ENCODE measurements at regions not wholly inside any gene's neighbourhood (a gene's known extent, or its start where the extent isn't known, plus 50 kb on each side); places are given as distances from the start of the nearest gene placed in this dataset.

- H3K27ac Mint-ChIP-seq, result no peak overlapping the region
- no peaks in the 10 kb centered on the region for H3K36me3 Mint-ChIP-seq (ENCODE audit: insufficient read depth)
- H3K27me3 Mint-ChIP-seq, result no peaks in the 10 kb centered on the region
- no peak for ATAC-seq (replicated peaks)
- no peaks in the 10 kb centered on the region for H3K4me1 Mint-ChIP-seq (ENCODE audit: low read depth in 2 of 2)
- no peak for DNase-seq
- no peak overlapping the region for H3K4me3 Mint-ChIP-seq
- peaks cover 0 to 11% of the 10 kb centered on the region in 2 donors for H3K9me3 Mint-ChIP-seq
Measured at GRCh38 chr7:153584132-153584531, 468.1 kb upstream of the DPP6 start.

GRCh38 chr7:153588586-153588985 lies 463.6 kb upstream of the DPP6 start:
- Mint-ChIP-seq H3K9me3 (peaks cover 12 to 13% of the 10 kb centered on the region in 2 donors), H3K4me3 (no peak overlapping the region), H3K4me1 (ENCODE audit: low read depth in 2 of 2) (no peaks in the 10 kb centered on the region), H3K27ac (no peak overlapping the region), H3K27me3 (no peaks in the 10 kb centered on the region), H3K36me3 (ENCODE audit: insufficient read depth) (no peaks in the 10 kb centered on the region)
- DNase-seq, result no peak
- ATAC-seq (replicated peaks), result no peak

- H3K9me3 Mint-ChIP-seq, result peaks cover 11 to 12% of the 10 kb centered on the region in 2 donors
- no peak overlapping the region for H3K4me3 Mint-ChIP-seq
- no peak overlapping the region for H3K27ac Mint-ChIP-seq
- no peak for DNase-seq
- no peaks in the 10 kb centered on the region for H3K27me3 Mint-ChIP-seq
- ATAC-seq (replicated peaks), result no peak
- no peaks in the 10 kb centered on the region for H3K36me3 Mint-ChIP-seq (ENCODE audit: insufficient read depth)
- no peaks in the 10 kb centered on the region for H3K4me1 Mint-ChIP-seq (ENCODE audit: low read depth in 2 of 2)
Measured at GRCh38 chr7:153590136-153590535, 462.1 kb upstream of the DPP6 start.

- Mint-ChIP-seq H3K4me3 (no peak overlapping the region), H3K36me3 (ENCODE audit: insufficient read depth) (no peaks in the 10 kb centered on the region), H3K27ac (no peak overlapping the region), H3K4me1 (ENCODE audit: low read depth in 2 of 2) (no peaks in the 10 kb centered on the region), H3K27me3 (no peaks in the 10 kb centered on the region), H3K9me3 (peaks cover 11 to 12% of the 10 kb centered on the region in 2 donors)
- ATAC-seq (replicated peaks) (no peak), DNase-seq (no peak)
Measured at GRCh38 chr7:153590571-153590970, 461.6 kb upstream of the DPP6 start.

- Mint-ChIP-seq H3K27ac (no peak overlapping the region), H3K9me3 (peaks cover 0 to 22% of the 10 kb centered on the region in 2 donors), H3K4me3 (no peak overlapping the region), H3K36me3 (ENCODE audit: insufficient read depth) (no peaks in the 10 kb centered on the region), H3K27me3 (no peaks in the 10 kb centered on the region), H3K4me1 (ENCODE audit: low read depth in 2 of 2) (no peaks in the 10 kb centered on the region)
- DNase-seq (no peak), ATAC-seq (replicated peaks) (no peak)
Measured at GRCh38 chr7:153607354-153607753, 444.8 kb upstream of the DPP6 start.

- Mint-ChIP-seq H3K27ac (no peak overlapping the region), H3K27me3 (no peaks in the 10 kb centered on the region), H3K36me3 (ENCODE audit: insufficient read depth) (no peaks in the 10 kb centered on the region), H3K4me1 (ENCODE audit: low read depth in 2 of 2) (no peaks in the 10 kb centered on the region), H3K9me3 (peaks cover 0 to 3% of the 10 kb centered on the region in 2 donors), H3K4me3 (no peak overlapping the region)
- ATAC-seq (replicated peaks) (no peak), DNase-seq (no peak)
Measured at GRCh38 chr7:153616711-153617325, 435.4 kb upstream of the DPP6 start.

- Mint-ChIP-seq H3K27me3 (no peaks in the 10 kb centered on the region), H3K4me1 (ENCODE audit: low read depth in 2 of 2) (no peaks in the 10 kb centered on the region), H3K9me3 (peaks cover 0 to 12% of the 10 kb centered on the region in 2 donors), H3K4me3 (no peak overlapping the region), H3K27ac (no peak overlapping the region), H3K36me3 (ENCODE audit: insufficient read depth) (no peaks in the 10 kb centered on the region)
- ATAC-seq (replicated peaks), result no peak
- no peak for DNase-seq
Measured at GRCh38 chr7:153627323-153627722, 424.9 kb upstream of the DPP6 start.

- Mint-ChIP-seq H3K36me3 (ENCODE audit: insufficient read depth) (no peaks in the 10 kb centered on the region), H3K9me3 (peaks cover 0 to 11% of the 10 kb centered on the region in 2 donors), H3K4me3 (no peak overlapping the region), H3K4me1 (ENCODE audit: low read depth in 2 of 2) (no peaks in the 10 kb centered on the region), H3K27ac (no peak overlapping the region), H3K27me3 (no peaks in the 10 kb centered on the region)
- ATAC-seq (replicated peaks), result no peak
- no peak for DNase-seq
Measured at GRCh38 chr7:153628406-153628805, 423.8 kb upstream of the DPP6 start.

GRCh38 chr7:153628825-153629224 lies 423.4 kb upstream of the DPP6 start:
- Mint-ChIP-seq H3K36me3 (ENCODE audit: insufficient read depth) (no peaks in the 10 kb centered on the region), H3K4me3 (no peak overlapping the region), H3K27ac (no peak overlapping the region), H3K27me3 (no peaks in the 10 kb centered on the region), H3K4me1 (ENCODE audit: low read depth in 2 of 2) (no peaks in the 10 kb centered on the region), H3K9me3 (peaks cover 0 to 9% of the 10 kb centered on the region in 2 donors)
- DNase-seq (no peak), ATAC-seq (replicated peaks) (no peak)

- H3K4me3 Mint-ChIP-seq, result no peak overlapping the region
- H3K4me1 Mint-ChIP-seq (ENCODE audit: low read depth in 2 of 2), result no peaks in the 10 kb centered on the region
- no peak for DNase-seq
- no peak overlapping the region for H3K27ac Mint-ChIP-seq
- H3K36me3 Mint-ChIP-seq (ENCODE audit: insufficient read depth), result peaks cover 4% of the 10 kb centered on the region
- H3K9me3 Mint-ChIP-seq, result peaks cover 10 to 26% of the 10 kb centered on the region in 2 donors
- ATAC-seq (replicated peaks), result no peak
- no peaks in the 10 kb centered on the region for H3K27me3 Mint-ChIP-seq
Measured at GRCh38 chr7:153638821-153639435, 413.3 kb upstream of the DPP6 start.

- H3K36me3 Mint-ChIP-seq (ENCODE audit: insufficient read depth), result peaks cover 4% of the 10 kb centered on the region
- H3K4me3 Mint-ChIP-seq, result no peak overlapping the region
- peaks cover 10 to 30% of the 10 kb centered on the region in 2 donors for H3K9me3 Mint-ChIP-seq
- DNase-seq (no peak), ATAC-seq (replicated peaks) (no peak)
- no peak overlapping the region for H3K27ac Mint-ChIP-seq
- H3K27me3 Mint-ChIP-seq, result no peaks in the 10 kb centered on the region
- no peaks in the 10 kb centered on the region for H3K4me1 Mint-ChIP-seq (ENCODE audit: low read depth in 2 of 2)
Measured at GRCh38 chr7:153640586-153640985, 411.6 kb upstream of the DPP6 start.

- H3K27me3 Mint-ChIP-seq, result no peaks in the 10 kb centered on the region
- no peaks in the 10 kb centered on the region for H3K4me1 Mint-ChIP-seq (ENCODE audit: low read depth in 2 of 2)
- no peak for ATAC-seq (replicated peaks)
- no peak overlapping the region for H3K27ac Mint-ChIP-seq
- no peak for DNase-seq
- no peak overlapping the region for H3K4me3 Mint-ChIP-seq
- peaks cover 11 to 30% of the 10 kb centered on the region in 2 donors for H3K9me3 Mint-ChIP-seq
- peaks cover 4% of the 10 kb centered on the region for H3K36me3 Mint-ChIP-seq (ENCODE audit: insufficient read depth)
Measured at GRCh38 chr7:153641199-153641598, 411.0 kb upstream of the DPP6 start.

- no peak for DNase-seq
- ATAC-seq (replicated peaks), result no peak
Measured at GRCh38 chr7:153642989-153643388, 409.2 kb upstream of the DPP6 start.

GRCh38 chr7:153657182-153657800 lies 394.9 kb upstream of the DPP6 start:
- Mint-ChIP-seq H3K27ac (no peak overlapping the region), H3K9me3 (peaks cover 0 to 4% of the 10 kb centered on the region in 2 donors), H3K36me3 (ENCODE audit: insufficient read depth) (no peaks in the 10 kb centered on the region), H3K27me3 (no peaks in the 10 kb centered on the region), H3K4me1 (ENCODE audit: low read depth in 2 of 2) (no peaks in the 10 kb centered on the region), H3K4me3 (no peak overlapping the region)
- no peak for DNase-seq
- ATAC-seq (replicated peaks), result no peak

More at GRCh38 chr7:153642989-153643388, 409.2 kb upstream of the DPP6 start:
- Mint-ChIP-seq H3K27ac (no peak overlapping the region), H3K27me3 (no peaks in the 10 kb centered on the region), H3K9me3 (peaks cover 13 to 24% of the 10 kb centered on the region in 2 donors), H3K4me1 (ENCODE audit: low read depth in 2 of 2) (no peaks in the 10 kb centered on the region), H3K36me3 (ENCODE audit: insufficient read depth) (no peaks in the 10 kb centered on the region), H3K4me3 (no peak overlapping the region)

Data from effector memory CD8-positive, alpha-beta T cell (primary cell).